Lower leg skin (tissue), 4 donors: ENCODE measurements at regions not wholly inside any gene's neighbourhood (a gene's known extent, or its start where the extent isn't known, plus 50 kb on each side); places are given as distances from the start of the nearest gene placed in this dataset.

Experiments used
- DNase-seq, 2 donors: peaks; one replicate each; pipeline ENCODE4 v3.0.0-alpha.2; 2019; ENCODE audit warnings: low spot score in 2 of 2
- H3K4me3 ChIP-seq: fragments of 200-600 bp; sonication (generic); 2 replicates; pipeline ENCODE4 v1.5.1; 2017; ENCODE audit warnings: mild to moderate bottlenecking, low read depth; ENCODE audit not compliant: poor library complexity, severe bottlenecking
- CTCF ChIP-seq, 3 donors: fragments of 450-650 bp; IDR thresholded peaks; one replicate each; pipeline ENCODE4 v1.5.1; 2016; ENCODE audit warnings: antibody characterized with exemption in 3 of 3, mild to moderate bottlenecking in 3 of 3, moderate library complexity in 2 of 3
- POLR2A ChIP-seq, 2 donors: fragments of 450-650 bp; IDR thresholded peaks; one replicate each; pipeline ENCODE4 v1.6.1; 2016 to 2017; ENCODE audit warnings: antibody characterized with exemption in 2 of 2, mild to moderate bottlenecking in 1 of 2, moderate library complexity in 1 of 2
- WGBS, 2 donors: methylation state at CpG; one replicate each; pipeline ENCODE4 v1.1.5; 2018; 5-methylcytosine and 5-hydroxymethylcytosine counted together
- intact Hi-C: fragments of 100-400 bp; cut with DNase I; formaldehyde crosslinking; loops from one replicate; pipeline ENCODE4 v1.15.0; 2023; ENCODE audit warnings: low total_unique reads

- no peak for DNase-seq
- intact Hi-C loops: no loop called here
- WGBS, 2 donors: 79 to 83% methylated on average over 12 of the region's 12 CpGs
- H3K4me3 ChIP-seq: no peak overlapping the region
- TF ChIP-seq POLR2A (IDR thresholded peaks at IDR 0.05) (no peak), CTCF (IDR thresholded peaks at IDR 0.05) (no peak)
Observed at GRCh38 chr4:186481998-186482790, 73.2 kb downstream of the MTNR1A start.

- no peak for TF ChIP-seq POLR2A (IDR thresholded peaks at IDR 0.05)
- no peak for TF ChIP-seq CTCF (IDR thresholded peaks at IDR 0.05)
- intact Hi-C loops: no loop called here
- no peak for DNase-seq
- 63 to 71% methylated on average over 1 of the region's 1 CpG for WGBS, 2 donors
- H3K4me3 ChIP-seq: no peak overlapping the region
Observed at GRCh38 chr4:186475202-186475601, 80.2 kb downstream of the MTNR1A start.

GRCh38 chr4:186473933-186474332 lies 81.4 kb downstream of the MTNR1A start:
- intact Hi-C loops: no loop called here
- H3K4me3 ChIP-seq: no peak overlapping the region
- DNase-seq: no peak
- 33 to 46% methylated on average over 6 of the region's 6 CpGs for WGBS, 2 donors
- TF ChIP-seq POLR2A (IDR thresholded peaks at IDR 0.05) (no peak), CTCF (IDR thresholded peaks at IDR 0.05) (no peak)

- no peak overlapping the region for H3K4me3 ChIP-seq
- intact Hi-C loops: no loop called here
- no peak for TF ChIP-seq POLR2A (IDR thresholded peaks at IDR 0.05)
- TF ChIP-seq CTCF (IDR thresholded peaks at IDR 0.05): no peak
- WGBS, 2 donors: 4 to 10% methylated on average over 4 of the region's 4 CpGs
- no peak for DNase-seq
Observed at GRCh38 chr4:186472948-186473347, 82.4 kb downstream of the MTNR1A start.

GRCh38 chr4:186471441-186471840 lies 83.9 kb downstream of the MTNR1A start:
- WGBS, 2 donors: 68 to 74% methylated on average over 3 of the region's 3 CpGs
- intact Hi-C loops: no loop called here
- H3K4me3 ChIP-seq: no peak overlapping the region
- DNase-seq: no peak
- TF ChIP-seq CTCF (IDR thresholded peaks at IDR 0.05): no peak
- no peak for TF ChIP-seq POLR2A (IDR thresholded peaks at IDR 0.05)

- DNase-seq: no peak
- intact Hi-C loops: no loop called here
- TF ChIP-seq CTCF (IDR thresholded peaks at IDR 0.05) (no peak), POLR2A (IDR thresholded peaks at IDR 0.05) (no peak)
- no peak overlapping the region for H3K4me3 ChIP-seq
- 74 to 76% methylated on average over 5 of the region's 5 CpGs for WGBS, 2 donors
Observed at GRCh38 chr4:186458050-186458449, 97.3 kb downstream of the MTNR1A start.
